ENCODE measurements at regions not wholly inside any gene's neighbourhood (a gene's known extent, or its start where the extent isn't known, plus 50 kb on each side); places are given as distances from the start of the nearest gene placed in this dataset.

DNA sequence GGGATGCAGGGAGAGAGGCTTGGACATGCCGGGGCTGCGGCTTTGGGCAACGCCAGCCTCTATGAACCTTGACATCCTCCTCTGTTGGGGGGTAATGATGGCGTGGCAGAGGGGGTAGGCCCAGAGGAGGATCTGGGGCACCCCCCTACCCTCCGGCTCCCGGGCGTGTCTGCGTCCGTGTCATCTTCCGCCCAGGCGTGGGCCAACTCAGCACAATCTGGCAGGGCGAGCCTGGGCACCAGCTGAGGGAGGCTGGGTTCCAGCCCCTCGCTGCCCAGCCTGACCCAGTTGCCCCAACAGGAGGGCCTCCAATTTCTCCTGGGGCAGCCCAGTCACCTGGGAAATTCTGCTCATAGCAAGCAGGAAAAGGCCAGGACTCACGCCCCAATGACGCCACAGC is 62.9 kb upstream of the IL17B start:
- FAIRE-seq: no peak

DNA sequence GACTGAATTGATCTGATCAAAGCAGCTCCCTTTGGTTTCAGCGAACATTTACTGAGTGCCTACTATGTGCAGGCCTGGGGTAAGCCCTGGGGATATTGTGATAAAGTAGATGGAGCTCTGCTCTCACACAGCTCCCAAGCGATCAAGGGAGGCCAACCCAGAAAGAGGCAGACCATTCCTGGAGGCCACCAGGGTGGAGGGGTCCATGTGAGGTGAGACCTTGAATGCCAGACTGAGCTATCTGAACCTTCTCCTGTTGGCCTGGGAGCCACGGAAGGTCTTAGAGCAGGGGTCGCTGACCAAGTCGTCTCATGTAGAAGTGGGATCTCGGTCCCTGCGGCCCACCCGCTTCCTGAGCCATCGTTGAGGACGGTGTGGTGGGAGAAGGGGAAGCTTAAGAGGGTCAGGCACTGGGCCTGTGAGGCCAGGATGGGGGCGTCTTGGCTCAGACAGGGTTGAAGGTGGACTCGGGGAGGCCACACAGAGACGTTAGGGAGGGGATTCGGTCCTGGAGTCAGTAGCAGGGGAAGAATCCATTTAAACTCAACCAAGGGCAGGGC is 62.2 kb upstream of the IL17B start:
- no peak for FAIRE-seq

DNA sequence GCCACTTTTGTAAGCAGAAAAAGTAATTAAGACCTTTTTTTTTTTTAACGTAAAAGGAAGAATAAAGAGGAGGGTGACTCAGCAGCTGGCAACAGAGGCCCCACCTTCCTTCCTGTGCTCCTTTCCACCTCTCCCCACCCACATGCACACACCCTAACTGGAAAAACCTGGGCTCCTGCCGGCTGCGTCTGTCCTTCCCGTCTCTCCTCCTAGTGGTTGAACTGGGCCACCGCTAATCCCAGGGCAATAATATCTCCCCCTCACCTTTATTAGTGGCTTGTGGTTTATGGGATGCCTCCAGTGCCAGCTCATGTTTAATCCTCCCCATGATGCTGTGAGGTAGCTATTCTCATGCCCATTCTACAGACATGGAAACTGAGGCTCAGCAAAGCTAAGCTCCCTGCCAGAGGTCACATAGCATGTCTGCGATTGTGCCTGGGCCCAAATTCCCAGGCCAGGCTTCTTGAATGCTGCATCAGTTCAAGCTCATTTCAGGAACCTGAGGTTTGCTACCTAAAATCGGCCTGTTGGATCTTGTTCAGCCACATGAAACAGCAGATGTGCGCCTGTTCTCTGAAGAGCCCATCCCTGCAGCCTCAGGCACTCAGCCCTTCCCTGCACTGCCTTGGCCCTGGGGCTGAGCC is 60.9 kb upstream of the IL17B start:
- no peak for FAIRE-seq

DNA sequence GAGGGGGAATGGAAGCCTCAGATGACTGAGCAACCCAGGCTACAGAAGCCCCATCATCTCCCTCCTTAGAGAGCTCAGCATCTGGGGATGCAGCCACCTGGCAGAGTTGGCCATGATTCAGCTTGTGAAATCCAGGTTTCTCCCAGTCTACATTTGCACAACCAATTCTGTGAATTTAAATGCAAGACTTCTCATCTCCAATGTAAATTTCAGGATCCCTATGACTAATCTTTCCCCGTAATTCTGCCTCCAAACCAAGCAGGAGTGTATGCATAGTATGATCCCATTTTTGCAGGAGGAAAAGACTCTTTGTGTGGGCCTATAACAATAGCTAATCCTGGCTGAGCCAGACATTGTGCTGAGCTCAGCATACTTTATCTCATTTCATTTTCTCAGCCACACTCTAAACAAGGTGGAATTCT is 59.6 kb upstream of the IL17B start:
- no peak for FAIRE-seq

DNA sequence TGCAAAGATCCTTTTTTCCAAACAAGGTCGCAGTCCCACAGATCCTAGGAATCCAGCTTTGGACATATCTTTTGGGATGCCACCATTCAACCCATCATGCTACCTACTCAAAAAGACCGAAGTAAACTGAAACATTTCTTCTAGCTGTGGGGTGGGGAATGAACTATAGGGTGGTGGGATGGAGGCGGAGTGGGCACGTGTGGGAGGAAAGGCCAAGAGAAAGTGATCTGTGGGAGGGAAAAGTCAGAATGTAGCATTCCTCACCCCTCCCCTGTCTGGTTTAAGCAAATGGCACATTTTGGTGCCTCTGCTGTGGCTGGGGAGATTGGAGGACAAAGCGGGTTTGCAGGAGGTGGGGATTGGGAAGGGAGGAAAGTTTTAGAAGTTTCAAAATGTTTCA is 59.2 kb upstream of the IL17B start:
- FAIRE-seq: no peak

DNA sequence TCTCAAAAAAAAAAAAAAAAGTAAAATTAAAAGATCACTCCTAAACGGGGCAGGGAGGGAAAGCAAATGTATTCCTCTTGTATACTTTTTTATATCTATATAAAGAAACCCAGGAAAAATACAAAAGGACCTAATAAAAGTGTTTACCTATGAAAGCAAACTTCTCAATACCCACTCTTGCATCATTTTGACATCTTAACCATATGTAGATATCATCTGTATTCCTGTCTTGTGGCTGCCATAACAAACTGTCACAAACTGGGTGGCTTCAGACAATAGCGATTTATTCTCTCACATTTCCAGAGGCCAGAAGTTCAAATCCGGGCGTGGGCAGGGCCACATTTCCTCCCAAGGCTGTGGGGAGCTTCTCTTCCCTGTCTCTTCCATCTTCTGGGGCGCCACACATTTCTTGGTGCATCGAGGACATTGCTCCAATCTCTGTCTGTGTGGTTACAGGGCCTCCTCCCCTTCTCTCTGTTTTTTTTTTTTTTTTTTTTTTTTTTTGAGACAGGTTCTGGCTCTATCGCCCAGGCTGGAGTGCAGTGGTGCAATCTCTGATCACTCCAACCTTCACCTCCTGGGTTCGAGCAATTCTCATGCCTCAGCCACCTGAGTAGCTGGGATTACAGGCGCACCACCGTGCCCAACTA is 58.4 kb upstream of the IL17B start:
- FAIRE-seq: no peak

DNA sequence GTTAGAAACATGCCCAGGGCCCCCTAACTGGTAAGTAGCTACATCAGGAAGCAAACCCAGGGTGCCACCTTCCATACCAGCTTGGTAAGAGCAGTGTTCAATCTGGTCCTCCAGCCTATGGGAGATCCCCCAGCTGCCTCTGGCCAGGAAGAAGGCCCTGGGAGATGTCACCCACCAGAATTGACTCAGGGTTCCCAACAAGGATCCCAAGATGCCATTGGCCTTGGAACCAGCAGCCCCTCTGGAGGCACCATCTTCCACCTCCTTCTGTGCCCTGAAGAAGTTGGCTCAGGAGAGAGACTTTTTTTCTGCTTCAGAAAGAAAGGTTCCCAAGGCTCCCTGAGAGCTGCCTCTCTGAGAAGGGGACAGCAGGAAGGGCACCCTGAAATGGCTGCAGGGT is 56.6 kb upstream of the IL17B start:
- no peak for FAIRE-seq

DNA sequence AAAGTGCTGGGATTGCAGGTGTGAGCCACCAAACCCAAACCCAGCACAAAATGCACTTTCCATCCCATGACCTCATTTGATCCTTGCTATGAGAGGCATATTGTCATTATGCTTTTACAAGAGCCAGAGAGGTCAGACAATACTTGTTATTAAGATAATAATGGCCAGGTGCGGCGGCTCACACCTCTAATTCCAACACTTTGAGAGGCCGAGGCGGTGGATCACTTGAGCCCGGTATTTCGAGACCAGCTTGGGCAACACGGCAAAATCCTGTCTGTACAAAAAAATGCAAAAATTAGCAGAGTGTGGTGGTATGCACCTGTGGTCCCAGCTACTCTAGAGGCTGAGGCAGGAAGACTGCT is 55.9 kb upstream of the IL17B start:
- no peak for FAIRE-seq

DNA sequence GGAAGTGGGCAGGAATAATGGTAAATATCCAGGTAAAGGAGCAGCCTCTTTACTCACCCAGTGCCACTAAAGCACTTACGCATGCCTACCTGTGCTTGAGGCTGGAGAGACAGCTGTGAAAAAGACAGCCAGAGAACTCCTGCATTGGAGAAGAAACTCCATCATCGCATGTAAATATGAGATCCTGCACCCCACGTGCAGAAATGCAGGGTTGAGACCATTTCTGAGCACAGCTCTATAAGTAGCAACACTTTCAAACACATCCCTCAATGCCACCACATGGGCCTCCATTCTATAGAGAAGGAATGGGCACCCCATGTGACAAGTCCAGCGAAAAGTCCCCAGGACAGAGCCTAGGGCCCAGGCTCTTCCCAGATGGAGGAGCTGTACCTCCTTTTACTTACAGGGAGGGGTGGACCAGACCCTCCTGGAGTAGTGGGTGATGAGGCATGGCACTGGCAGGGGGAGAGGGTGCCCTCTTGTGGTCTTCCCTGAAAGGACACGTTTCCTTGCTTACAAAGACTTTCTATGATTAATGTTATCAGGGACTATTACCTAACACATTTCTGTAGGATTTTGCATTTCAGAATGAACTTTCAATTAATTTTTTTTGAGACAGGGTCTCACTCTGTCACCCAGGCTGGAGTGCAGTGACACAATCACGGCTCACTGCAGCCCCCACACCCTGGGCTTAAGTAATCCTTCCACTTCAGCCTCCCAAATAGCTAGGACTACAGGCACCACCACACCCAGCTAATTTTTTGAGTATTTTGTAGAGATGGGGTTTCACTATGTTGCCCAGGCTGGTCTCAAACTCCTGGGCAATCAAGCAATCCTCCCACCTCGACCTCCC is 55.3 kb upstream of the IL17B start:
- peak; percentile 55 for FAIRE-seq

DNA sequence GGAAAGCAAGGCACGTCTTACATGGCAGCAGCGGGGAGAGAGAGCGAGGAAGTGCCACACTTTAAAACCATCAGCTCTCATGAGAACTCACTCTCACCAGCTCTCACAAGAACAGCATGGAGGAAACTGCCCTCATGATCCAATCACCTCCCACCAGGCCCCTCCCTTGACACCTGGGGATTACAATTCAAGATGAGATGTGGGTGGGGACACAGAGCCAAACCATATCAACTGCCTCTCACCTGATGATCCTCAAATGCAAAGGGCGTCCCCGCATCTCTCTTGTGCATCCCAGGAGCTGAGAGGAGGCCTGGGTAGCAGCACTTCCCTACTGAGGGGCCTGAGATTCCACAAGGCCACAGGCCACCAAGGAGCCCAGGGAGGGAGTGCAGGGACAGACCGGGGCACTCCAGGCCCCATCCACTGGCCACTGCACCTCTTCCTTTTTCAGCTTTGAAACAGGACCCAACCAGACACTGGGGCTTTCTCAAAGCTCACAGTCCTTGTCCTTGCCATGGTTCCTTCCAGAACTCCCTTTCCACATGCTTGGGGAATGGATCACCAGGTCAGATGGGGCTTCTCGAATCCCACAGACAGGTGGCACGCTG is 54.5 kb upstream of the IL17B start:
- no peak for FAIRE-seq

DNA sequence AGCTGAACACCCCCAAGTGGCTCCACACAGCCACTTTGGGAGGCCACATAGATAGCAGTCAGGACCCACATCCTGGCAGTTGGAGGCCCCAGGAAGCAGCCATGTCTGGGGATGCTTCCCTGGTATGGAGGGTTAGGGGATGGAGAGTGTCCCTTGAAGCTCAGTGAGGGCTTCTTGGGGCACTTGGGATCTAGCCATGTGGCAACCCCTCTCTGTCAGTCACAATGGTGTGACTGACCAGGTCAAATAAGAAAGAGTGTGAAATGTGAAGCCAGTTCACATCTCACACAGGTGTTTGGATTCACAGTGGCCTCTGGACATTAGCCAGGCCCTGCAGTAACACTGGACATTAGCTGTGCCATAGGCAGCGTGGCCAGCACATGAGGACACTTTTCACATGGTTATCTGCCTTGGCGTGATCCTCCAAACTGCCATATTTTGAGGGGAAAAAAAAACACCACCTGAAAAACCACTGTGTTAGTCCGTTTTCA is 53.9 kb upstream of the IL17B start:
- no peak for FAIRE-seq

DNA sequence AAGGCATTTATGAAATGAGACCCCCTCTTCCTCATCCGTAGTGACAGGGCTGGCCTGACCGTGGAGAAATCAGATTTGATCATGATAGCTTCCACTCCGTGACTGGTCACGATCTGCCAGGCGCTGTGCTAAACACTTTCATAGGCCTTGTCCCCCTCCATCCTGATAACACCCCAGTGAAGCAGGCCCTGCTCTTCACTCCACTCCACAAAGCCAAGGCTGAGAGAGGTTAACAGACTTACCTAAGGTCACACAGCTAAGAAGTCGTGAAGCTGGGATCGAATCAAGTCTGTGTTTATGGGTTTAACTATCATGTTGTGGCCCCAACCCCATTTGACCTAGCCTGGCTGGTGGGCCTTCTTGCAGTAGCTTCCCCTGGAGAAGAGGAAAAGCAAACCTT is 53.3 kb upstream of the IL17B start:
- no peak for FAIRE-seq

DNA sequence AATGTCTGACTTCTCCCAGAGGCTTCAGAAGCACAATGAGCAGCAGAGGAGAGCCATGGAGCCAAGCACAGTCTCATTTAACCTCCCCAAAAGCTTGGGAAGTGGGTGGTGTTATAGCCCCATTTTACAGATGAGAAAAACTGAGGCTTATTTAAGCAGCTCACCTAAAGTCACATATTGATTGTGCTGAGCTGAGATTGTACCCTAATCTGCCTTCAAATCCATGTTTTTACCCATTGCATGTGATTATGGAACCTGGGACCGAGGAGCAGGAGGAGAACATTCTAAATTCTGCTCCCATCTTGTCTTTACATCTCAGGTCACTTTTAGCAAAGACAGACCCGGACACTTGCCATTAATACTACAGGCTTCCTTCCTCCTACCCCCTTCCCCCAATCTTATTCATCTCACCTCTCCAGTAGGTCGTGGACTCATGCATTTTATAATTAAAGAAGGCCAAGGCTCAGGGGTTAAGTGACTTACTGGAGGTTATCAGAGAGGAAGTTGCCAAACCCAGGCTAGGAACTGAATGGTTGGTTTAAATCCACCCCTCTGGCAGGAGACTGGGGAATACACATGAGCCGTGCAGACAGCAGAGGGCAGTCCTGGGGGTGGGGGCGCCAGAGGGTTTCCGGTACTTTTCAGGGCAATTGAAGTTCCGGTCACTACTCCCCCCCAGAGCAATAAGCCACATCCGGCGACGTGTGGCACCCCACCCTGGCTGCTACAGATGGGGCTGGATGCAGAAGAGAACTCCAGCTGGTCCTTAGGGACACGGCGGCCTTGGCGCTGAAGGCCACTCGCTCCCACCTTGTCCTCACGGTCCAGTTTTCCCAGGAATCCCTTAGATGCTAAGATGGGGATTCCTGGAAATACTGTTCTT is 51.0 kb upstream of the IL17B start:
- FAIRE-seq: peak; percentile 68

Data from TTC549 (cell line).